Jurkat, Clone E6-1 (cell line): ENCODE measurements at regions not wholly inside any gene's neighbourhood (a gene's known extent, or its start where the extent isn't known, plus 50 kb on each side); places are given as distances from the start of the nearest gene placed in this dataset.

ENCODE experiments used
- DNase-seq: peaks from one replicate; pipeline ENCODE4 v3.0.0-alpha.2; 2011; ENCODE audit warnings: low read depth, low spot score
- H3K4me3 ChIP-seq: 2 replicates; pipeline ENCODE4 v1.5.1; 2011; ENCODE audit warnings: mild to moderate bottlenecking, low read length, control low read depth, moderate library complexity

- DNase-seq, result no peak
- no peak overlapping the region for H3K4me3 ChIP-seq
Observed at GRCh38 chr2:41621563-41621962, 426.3 kb upstream of the PKDCC start.

GRCh38 chr2:41622301-41622700 lies 425.5 kb upstream of the PKDCC start:
- no peak for DNase-seq
- H3K4me3 ChIP-seq, result no peak overlapping the region

GRCh38 chr2:41626936-41627335 lies 420.9 kb upstream of the PKDCC start:
- H3K4me3 ChIP-seq, result no peak overlapping the region
- no peak for DNase-seq

- no peak for DNase-seq
- H3K4me3 ChIP-seq, result no peak overlapping the region
Observed at GRCh38 chr2:41634686-41635085, 413.1 kb upstream of the PKDCC start.

GRCh38 chr2:41644936-41645335 lies 402.9 kb upstream of the PKDCC start:
- no peak for DNase-seq
- no peak overlapping the region for H3K4me3 ChIP-seq

GRCh38 chr2:41647468-41648050 lies 400.3 kb upstream of the PKDCC start:
- no peak overlapping the region for H3K4me3 ChIP-seq
- DNase-seq, result no peak

GRCh38 chr2:41657226-41657625 lies 390.6 kb upstream of the PKDCC start:
- no peak overlapping the region for H3K4me3 ChIP-seq

GRCh38 chr2:41659758-41660157 lies 388.1 kb upstream of the PKDCC start:
- no peak overlapping the region for H3K4me3 ChIP-seq
- no peak for DNase-seq

More at GRCh38 chr2:41657226-41657625, 390.6 kb upstream of the PKDCC start:
- no peak for DNase-seq

- no peak overlapping the region for H3K4me3 ChIP-seq
- DNase-seq, result no peak
Observed at GRCh38 chr2:41662461-41662860, 385.4 kb upstream of the PKDCC start.

GRCh38 chr2:41663056-41663455 lies 384.8 kb upstream of the PKDCC start:
- no peak for DNase-seq
- H3K4me3 ChIP-seq, result no peak overlapping the region

- no peak overlapping the region for H3K4me3 ChIP-seq
- no peak for DNase-seq
Observed at GRCh38 chr2:41668529-41668928, 379.3 kb upstream of the PKDCC start.

GRCh38 chr2:41678639-41679038 lies 369.2 kb upstream of the PKDCC start:
- H3K4me3 ChIP-seq, result no peak overlapping the region
- no peak for DNase-seq

GRCh38 chr2:41686156-41686555 lies 361.7 kb upstream of the PKDCC start:
- no peak for DNase-seq
- no peak overlapping the region for H3K4me3 ChIP-seq

GRCh38 chr2:41691561-41691960 lies 356.3 kb upstream of the PKDCC start:
- no peak overlapping the region for H3K4me3 ChIP-seq
- no peak for DNase-seq

- DNase-seq, result no peak
Observed at GRCh38 chr2:41694536-41695049, 353.2 kb upstream of the PKDCC start.

GRCh38 chr2:41695198-41696113 lies 352.4 kb upstream of the PKDCC start:
- DNase-seq, result no peak
- H3K4me3 ChIP-seq, result no peak overlapping the region

More at GRCh38 chr2:41694536-41695049, 353.2 kb upstream of the PKDCC start:
- no peak overlapping the region for H3K4me3 ChIP-seq

- no peak for DNase-seq
- H3K4me3 ChIP-seq, result no peak overlapping the region
Observed at GRCh38 chr2:41697389-41697788, 350.4 kb upstream of the PKDCC start.

GRCh38 chr2:41698678-41699422 lies 349.0 kb upstream of the PKDCC start:
- no peak overlapping the region for H3K4me3 ChIP-seq
- no peak for DNase-seq

GRCh38 chr2:41701231-41701630 lies 346.6 kb upstream of the PKDCC start:
- no peak overlapping the region for H3K4me3 ChIP-seq

GRCh38 chr2:41703123-41703522 lies 344.7 kb upstream of the PKDCC start:
- no peak for DNase-seq
- H3K4me3 ChIP-seq, result no peak overlapping the region

More at GRCh38 chr2:41701231-41701630, 346.6 kb upstream of the PKDCC start:
- no peak for DNase-seq
